Sigmoid colon (tissue), 4 donors: ENCODE measurements at regions not wholly inside any gene's neighbourhood (a gene's known extent, or its start where the extent isn't known, plus 50 kb on each side); places are given as distances from the start of the nearest gene placed in this dataset.

Experiments used
- EP300 ChIP-seq, 4 donors: sonication (generic); formaldehyde crosslinking; IDR thresholded peaks; one replicate each; pipeline ENCODE4 v1.6.1; 2017; ENCODE audit warnings: antibody characterized with exemption in 4 of 4
- POLR2A ChIP-seq, 2 donors: fragments of 450-650 bp; IDR thresholded peaks; one replicate each; pipeline ENCODE4 v1.6.1; 2016; ENCODE audit warnings: antibody characterized with exemption in 2 of 2, mild to moderate bottlenecking in 2 of 2, moderate library complexity in 2 of 2
- TF ChIP-seq, protein P1 (sequence below), 4 experiments: fragments of 450-650 bp in 3 of 4; fragments of 200-600 bp in 1 of 4; IDR thresholded peaks; one replicate each; pipeline ENCODE4 v1.5.1; 2016 to 2019; ENCODE audit warnings: antibody characterized with exemption in 4 of 4, mild to moderate bottlenecking in 3 of 4, moderate library complexity in 2 of 4

DNA sequence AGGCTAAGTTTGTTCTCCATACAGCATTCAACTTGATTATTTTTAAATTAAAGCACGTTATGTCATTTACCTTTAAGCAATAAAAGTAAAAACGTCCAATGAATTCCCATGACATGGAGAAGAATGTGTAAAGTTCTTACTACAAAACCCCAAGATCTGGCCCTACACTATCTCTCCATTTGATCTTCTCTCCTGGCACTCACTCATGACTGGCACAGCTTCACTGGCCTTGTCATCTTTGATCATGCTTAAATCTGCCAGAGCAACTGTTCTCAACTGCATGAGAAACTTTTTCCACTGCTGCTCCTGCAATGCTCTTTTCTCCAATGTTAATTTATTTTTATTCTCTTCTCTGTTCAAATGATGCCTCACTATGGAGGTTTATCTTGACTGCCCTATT lies 1109.0 kb upstream of the IGFBP7 start:
- TF ChIP-seq POLR2A (IDR thresholded peaks at IDR 0.05) (no peak), EP300 (IDR thresholded peaks at IDR 0.05) (no peak)
- TF ChIP-seq, protein P1, sequence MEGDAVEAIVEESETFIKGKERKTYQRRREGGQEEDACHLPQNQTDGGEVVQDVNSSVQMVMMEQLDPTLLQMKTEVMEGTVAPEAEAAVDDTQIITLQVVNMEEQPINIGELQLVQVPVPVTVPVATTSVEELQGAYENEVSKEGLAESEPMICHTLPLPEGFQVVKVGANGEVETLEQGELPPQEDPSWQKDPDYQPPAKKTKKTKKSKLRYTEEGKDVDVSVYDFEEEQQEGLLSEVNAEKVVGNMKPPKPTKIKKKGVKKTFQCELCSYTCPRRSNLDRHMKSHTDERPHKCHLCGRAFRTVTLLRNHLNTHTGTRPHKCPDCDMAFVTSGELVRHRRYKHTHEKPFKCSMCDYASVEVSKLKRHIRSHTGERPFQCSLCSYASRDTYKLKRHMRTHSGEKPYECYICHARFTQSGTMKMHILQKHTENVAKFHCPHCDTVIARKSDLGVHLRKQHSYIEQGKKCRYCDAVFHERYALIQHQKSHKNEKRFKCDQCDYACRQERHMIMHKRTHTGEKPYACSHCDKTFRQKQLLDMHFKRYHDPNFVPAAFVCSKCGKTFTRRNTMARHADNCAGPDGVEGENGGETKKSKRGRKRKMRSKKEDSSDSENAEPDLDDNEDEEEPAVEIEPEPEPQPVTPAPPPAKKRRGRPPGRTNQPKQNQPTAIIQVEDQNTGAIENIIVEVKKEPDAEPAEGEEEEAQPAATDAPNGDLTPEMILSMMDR (IDR thresholded peaks at IDR 0.05) = no peak
